ENCODE measurements at regions not wholly inside any gene's neighbourhood (a gene's known extent, or its start where the extent isn't known, plus 50 kb on each side); places are given as distances from the start of the nearest gene placed in this dataset.

DNA sequence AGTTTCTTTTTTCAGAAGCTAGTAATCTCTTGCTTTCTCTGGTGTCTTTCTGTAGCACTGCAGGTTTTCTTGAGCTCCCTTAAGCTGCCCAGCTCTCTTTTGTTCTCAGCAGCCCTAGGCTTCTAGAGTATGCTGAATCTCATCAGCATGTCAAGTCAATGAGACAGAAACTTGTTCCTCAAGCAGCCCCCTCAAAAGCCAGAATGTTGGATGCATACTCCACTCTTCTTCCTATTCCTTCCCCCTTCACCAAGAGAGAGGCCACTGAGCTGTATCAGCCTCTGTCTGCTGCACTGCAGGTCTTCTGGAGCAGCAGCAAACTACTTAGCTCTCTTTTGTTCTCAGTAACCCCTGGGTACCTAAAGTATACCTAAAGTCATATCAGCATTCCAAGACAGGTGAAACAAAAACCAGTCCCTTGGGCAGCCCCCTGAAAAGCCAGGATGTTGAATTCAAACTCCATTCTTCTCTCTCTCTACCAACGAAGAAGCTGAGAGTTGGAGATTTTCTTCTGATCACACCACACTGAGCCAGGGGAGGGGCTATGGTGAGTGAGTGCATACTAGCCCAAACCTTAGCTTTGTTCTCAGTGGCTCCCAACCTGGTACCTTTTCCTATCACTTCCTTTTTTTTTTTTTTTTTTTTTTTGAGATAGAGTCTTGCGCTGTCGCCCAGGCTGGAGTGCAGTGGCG, 73.3 kb upstream of the WAC start:
- TF ChIP-seq, protein P1, sequence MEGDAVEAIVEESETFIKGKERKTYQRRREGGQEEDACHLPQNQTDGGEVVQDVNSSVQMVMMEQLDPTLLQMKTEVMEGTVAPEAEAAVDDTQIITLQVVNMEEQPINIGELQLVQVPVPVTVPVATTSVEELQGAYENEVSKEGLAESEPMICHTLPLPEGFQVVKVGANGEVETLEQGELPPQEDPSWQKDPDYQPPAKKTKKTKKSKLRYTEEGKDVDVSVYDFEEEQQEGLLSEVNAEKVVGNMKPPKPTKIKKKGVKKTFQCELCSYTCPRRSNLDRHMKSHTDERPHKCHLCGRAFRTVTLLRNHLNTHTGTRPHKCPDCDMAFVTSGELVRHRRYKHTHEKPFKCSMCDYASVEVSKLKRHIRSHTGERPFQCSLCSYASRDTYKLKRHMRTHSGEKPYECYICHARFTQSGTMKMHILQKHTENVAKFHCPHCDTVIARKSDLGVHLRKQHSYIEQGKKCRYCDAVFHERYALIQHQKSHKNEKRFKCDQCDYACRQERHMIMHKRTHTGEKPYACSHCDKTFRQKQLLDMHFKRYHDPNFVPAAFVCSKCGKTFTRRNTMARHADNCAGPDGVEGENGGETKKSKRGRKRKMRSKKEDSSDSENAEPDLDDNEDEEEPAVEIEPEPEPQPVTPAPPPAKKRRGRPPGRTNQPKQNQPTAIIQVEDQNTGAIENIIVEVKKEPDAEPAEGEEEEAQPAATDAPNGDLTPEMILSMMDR (conservative IDR thresholded peaks at IDR 0.05; ENCODE audit: low read depth, low read length) = no peak
- no peak for DNase-seq (ENCODE audit: low read depth)
- H3K4me3 ChIP-seq (ENCODE audit: low read length) = no peak overlapping the region

DNA sequence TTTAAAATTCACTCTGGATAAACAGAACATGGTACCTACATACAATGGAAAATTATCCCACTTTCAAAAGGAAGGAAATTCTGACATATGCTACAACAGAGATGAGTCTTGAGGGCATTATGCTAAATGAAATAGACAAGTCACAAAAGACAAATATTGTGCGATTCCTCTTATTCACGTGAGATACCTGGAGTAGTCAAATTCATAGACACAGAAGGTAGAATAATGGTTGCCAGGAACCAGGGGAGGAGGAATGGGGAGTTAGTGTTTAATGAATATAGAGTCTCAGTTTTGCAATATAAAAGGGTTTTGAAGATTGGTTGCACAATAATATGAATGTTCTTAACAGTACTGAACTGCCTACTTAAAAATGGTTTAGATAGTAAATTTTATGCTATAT, 69.8 kb upstream of the WAC start:
- DNase-seq (ENCODE audit: low read depth) = no peak
- TF ChIP-seq, protein P1 (conservative IDR thresholded peaks at IDR 0.05; ENCODE audit: low read depth, low read length) = no peak

DNA sequence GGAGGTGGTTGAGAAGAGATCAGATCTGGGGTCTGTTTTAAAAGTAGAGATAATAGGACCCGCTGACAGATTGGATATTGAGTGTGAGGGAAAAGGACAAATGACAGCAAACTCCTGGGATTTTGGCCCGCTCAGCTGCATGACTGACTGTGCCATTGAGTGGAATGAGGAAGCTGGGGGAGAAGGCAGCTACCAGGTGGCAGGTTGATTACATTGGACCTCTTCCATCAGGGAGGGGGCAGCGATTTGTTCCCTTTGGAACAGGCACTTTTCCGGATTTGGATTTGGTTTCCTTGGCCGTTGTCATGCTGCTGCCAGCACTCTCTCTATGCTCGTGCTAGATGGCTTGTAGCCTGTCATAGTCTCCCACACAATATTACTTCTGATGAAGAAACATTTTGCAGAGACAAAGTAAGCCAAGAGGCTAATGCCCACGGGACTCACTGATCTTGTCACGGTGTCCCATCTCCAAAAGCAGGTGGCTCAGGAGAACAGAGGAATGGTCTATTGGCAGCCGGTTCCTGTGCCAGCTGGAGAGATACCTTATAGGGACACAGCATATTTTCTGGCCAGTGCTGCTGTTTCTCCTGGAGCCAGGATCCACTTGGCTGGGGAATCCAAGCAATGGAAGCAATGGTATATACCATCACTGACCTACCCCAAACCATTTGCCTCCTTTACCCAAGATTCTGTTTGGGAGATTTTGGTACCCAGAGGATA, 69.1 kb upstream of the WAC start:
- DNase-seq (ENCODE audit: low read depth) = no peak

More for the DNA sequence above, 69.8 kb upstream of the WAC start:
- no peak overlapping the region for H3K4me3 ChIP-seq (ENCODE audit: low read length)

GRCh38 chr10:28467615-28468014, 65.3 kb upstream of the WAC start:
- no peak overlapping the region for H3K4me3 ChIP-seq (ENCODE audit: low read length)
- TF ChIP-seq, protein P1 (conservative IDR thresholded peaks at IDR 0.05; ENCODE audit: low read depth, low read length) = no peak
- no peak for DNase-seq (ENCODE audit: low read depth)

More for the DNA sequence above, 69.1 kb upstream of the WAC start:
- TF ChIP-seq, protein P1 (conservative IDR thresholded peaks at IDR 0.05; ENCODE audit: low read depth, low read length) = no peak
- no peak overlapping the region for H3K4me3 ChIP-seq (ENCODE audit: low read length)

GRCh38 chr10:28468707-28469483, 64.0 kb upstream of the WAC start:
- TF ChIP-seq, protein P1 (conservative IDR thresholded peaks at IDR 0.05; ENCODE audit: low read depth, low read length) = no peak

GRCh38 chr10:28470873-28471651, 61.9 kb upstream of the WAC start:
- DNase-seq (ENCODE audit: low read depth) = no peak

More at GRCh38 chr10:28468707-28469483, 64.0 kb upstream of the WAC start:
- H3K4me3 ChIP-seq (ENCODE audit: low read length) = no peak overlapping the region
- DNase-seq (ENCODE audit: low read depth) = no peak

More at GRCh38 chr10:28470873-28471651, 61.9 kb upstream of the WAC start:
- TF ChIP-seq, protein P1 (conservative IDR thresholded peaks at IDR 0.05; ENCODE audit: low read depth, low read length) = no peak
- no peak overlapping the region for H3K4me3 ChIP-seq (ENCODE audit: low read length)

All from retinal pigment epithelial cell (primary cell).